ENCODE measurements at regions not wholly inside any gene's neighbourhood (a gene's known extent, or its start where the extent isn't known, plus 50 kb on each side); places are given as distances from the start of the nearest gene placed in this dataset.

- no peak overlapping the region for H3K4me3 ChIP-seq (ENCODE audit: control insufficient read depth, low read depth, low read length)
- no peak for TF ChIP-seq CTCF (IDR thresholded peaks at IDR 0.05; ENCODE audit: control insufficient read depth, insufficient read depth, low read depth, low read length, missing control alignments)
- no peak for DNase-seq (ENCODE audit: low read depth)
Observed at GRCh38 chr17:5819921-5820685, 235.8 kb upstream of the NLRP1 start.

GRCh38 chr17:5820721-5821456, 236.6 kb upstream of the NLRP1 start:
- no peak for TF ChIP-seq CTCF (IDR thresholded peaks at IDR 0.05; ENCODE audit: control insufficient read depth, insufficient read depth, low read depth, low read length, missing control alignments)
- no peak for DNase-seq (ENCODE audit: low read depth)

GRCh38 chr17:5821803-5822202, 237.5 kb upstream of the NLRP1 start:
- no peak for TF ChIP-seq CTCF (IDR thresholded peaks at IDR 0.05; ENCODE audit: control insufficient read depth, insufficient read depth, low read depth, low read length, missing control alignments)
- H3K4me3 ChIP-seq (ENCODE audit: control insufficient read depth, low read depth, low read length), result no peak overlapping the region
- no peak for DNase-seq (ENCODE audit: low read depth)

More at GRCh38 chr17:5820721-5821456, 236.6 kb upstream of the NLRP1 start:
- H3K4me3 ChIP-seq (ENCODE audit: control insufficient read depth, low read depth, low read length), result no peak overlapping the region

- no peak overlapping the region for H3K4me3 ChIP-seq (ENCODE audit: control insufficient read depth, low read depth, low read length)
- no peak for DNase-seq (ENCODE audit: low read depth)
- TF ChIP-seq CTCF (IDR thresholded peaks at IDR 0.05; ENCODE audit: control insufficient read depth, insufficient read depth, low read depth, low read length, missing control alignments), result no peak
Observed at GRCh38 chr17:5822281-5823060, 238.2 kb upstream of the NLRP1 start.

- H3K4me3 ChIP-seq (ENCODE audit: control insufficient read depth, low read depth, low read length), result no peak overlapping the region
- no peak for TF ChIP-seq CTCF (IDR thresholded peaks at IDR 0.05; ENCODE audit: control insufficient read depth, insufficient read depth, low read depth, low read length, missing control alignments)
- DNase-seq (ENCODE audit: low read depth), result no peak
Observed at GRCh38 chr17:5823219-5823618, 238.9 kb upstream of the NLRP1 start.

- no peak for DNase-seq (ENCODE audit: low read depth)
- TF ChIP-seq CTCF (IDR thresholded peaks at IDR 0.05; ENCODE audit: control insufficient read depth, insufficient read depth, low read depth, low read length, missing control alignments), result no peak
- H3K4me3 ChIP-seq (ENCODE audit: control insufficient read depth, low read depth, low read length), result no peak overlapping the region
Observed at GRCh38 chr17:5825717-5826330, 241.5 kb upstream of the NLRP1 start.
